ENCODE measurements at regions not wholly inside any gene's neighbourhood (a gene's known extent, or its start where the extent isn't known, plus 50 kb on each side); places are given as distances from the start of the nearest gene placed in this dataset.
"Not testable (repeated sequence)": the region's sequence is repeated elsewhere in the genome, so short reads cannot be mapped to it uniquely, and the experiment has no call there.

- no peak for FAIRE-seq
- no peak for DNase-seq (ENCODE audit: extremely low spot score, insufficient read length, low read depth)
Measured at GRCh38 chr5:164148292-164148691, 642.9 kb downstream of the MAT2B start.

GRCh38 chr5:164152539-164152938 lies 647.1 kb downstream of the MAT2B start:
- not testable (repeated sequence) for DNase-seq (ENCODE audit: extremely low spot score, insufficient read length, low read depth); FAIRE-seq

DNA sequence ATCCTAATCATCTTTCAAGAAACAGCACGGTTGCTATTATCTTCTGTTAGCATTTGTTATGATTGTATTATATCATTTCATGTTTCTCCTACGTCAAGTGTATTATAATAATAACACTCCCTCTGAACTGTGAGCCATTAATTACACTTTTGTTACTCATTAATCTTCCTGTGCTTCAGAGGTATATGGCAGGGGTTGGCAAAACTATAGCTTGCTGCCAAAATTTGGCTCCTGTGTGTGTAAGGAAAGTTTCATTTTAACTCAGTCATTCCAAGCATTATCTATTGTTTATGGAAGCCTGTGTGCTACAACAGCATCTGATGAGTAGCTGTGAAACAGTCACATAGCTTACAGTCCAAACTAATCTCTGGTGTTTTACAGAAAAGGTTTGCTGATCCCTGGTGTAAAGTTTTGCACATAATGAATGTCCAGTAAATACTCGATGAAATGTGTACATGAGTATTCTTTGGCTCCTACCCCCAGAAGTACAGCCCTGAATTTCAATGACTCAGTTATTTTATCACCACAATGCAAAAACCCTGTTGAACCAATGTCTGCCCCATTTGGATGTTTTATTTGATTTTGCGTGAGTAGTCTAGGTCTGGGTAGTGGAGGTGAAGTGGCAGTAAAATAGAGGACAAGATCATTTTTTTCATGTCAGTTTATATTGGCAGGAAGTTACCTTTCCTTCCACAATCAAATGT lies 648.2 kb downstream of the MAT2B start:
- FAIRE-seq (no peak), DNase-seq (ENCODE audit: extremely low spot score, insufficient read length, low read depth) (no peak)

- DNase-seq (ENCODE audit: extremely low spot score, insufficient read length, low read depth) (no peak), FAIRE-seq (no peak)
Measured at GRCh38 chr5:164170814-164171213, 665.4 kb downstream of the MAT2B start.

DNA sequence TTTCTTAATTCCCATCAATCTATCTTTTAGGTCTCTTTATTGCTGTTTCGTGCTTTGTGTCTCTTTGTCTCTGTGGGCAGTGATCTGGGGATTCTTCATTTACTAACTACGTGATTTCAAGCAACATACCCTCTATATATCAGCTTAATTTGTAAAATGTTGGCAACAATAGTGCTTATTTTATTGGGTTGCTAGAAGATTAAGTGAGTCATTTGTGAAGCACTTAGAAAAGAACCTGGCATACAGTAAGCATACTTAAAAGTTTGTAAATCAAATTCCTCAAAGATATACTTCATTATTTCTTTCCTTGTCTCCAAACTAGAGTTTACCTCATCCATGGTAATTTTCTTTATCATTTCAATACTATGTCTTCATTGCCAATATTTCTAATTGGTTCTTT lies 669.7 kb downstream of the MAT2B start:
- no peak for FAIRE-seq
- no peak for DNase-seq (ENCODE audit: extremely low spot score, insufficient read length, low read depth)

GRCh38 chr5:164179406-164179805 lies 674.0 kb downstream of the MAT2B start:
- no peak for DNase-seq (ENCODE audit: extremely low spot score, insufficient read length, low read depth)
- FAIRE-seq: no peak

DNA sequence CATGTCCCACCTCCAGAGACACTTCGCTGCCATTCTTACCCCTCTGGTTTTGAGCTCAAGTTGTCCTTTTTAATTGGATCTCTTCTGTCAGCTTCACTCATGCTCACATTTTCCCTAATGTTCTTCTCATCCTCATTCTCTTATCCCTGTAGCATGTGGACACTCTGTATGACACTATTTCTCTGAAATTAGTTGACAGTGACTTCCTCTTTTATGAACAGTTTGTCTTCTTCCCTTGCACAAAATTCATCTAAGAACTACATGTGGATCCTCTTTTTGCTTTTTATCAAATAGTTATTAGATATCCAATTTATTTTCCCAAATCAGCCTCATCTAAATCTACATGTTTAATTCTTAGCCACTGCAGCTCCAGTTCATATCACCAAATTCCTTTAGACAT lies 676.2 kb downstream of the MAT2B start:
- DNase-seq (ENCODE audit: extremely low spot score, insufficient read length, low read depth) (no peak), FAIRE-seq (no peak)

- DNase-seq (ENCODE audit: extremely low spot score, insufficient read length, low read depth) (no peak), FAIRE-seq (no peak)
Measured at GRCh38 chr5:164184158-164184557, 678.7 kb downstream of the MAT2B start.

- DNase-seq (ENCODE audit: extremely low spot score, insufficient read length, low read depth) (no peak), FAIRE-seq (no peak)
Measured at GRCh38 chr5:164185000-164185399, 679.6 kb downstream of the MAT2B start.

- FAIRE-seq (no peak), DNase-seq (ENCODE audit: extremely low spot score, insufficient read length, low read depth) (no peak)
Measured at GRCh38 chr5:164186550-164186949, 681.1 kb downstream of the MAT2B start.

- FAIRE-seq (no peak), DNase-seq (ENCODE audit: extremely low spot score, insufficient read length, low read depth) (no peak)
Measured at GRCh38 chr5:164187785-164188184, 682.4 kb downstream of the MAT2B start.

- FAIRE-seq (no peak), DNase-seq (ENCODE audit: extremely low spot score, insufficient read length, low read depth) (no peak)
Measured at GRCh38 chr5:164188733-164189148, 683.3 kb downstream of the MAT2B start.

GRCh38 chr5:164191240-164191639 lies 685.8 kb downstream of the MAT2B start:
- no peak for FAIRE-seq

DNA sequence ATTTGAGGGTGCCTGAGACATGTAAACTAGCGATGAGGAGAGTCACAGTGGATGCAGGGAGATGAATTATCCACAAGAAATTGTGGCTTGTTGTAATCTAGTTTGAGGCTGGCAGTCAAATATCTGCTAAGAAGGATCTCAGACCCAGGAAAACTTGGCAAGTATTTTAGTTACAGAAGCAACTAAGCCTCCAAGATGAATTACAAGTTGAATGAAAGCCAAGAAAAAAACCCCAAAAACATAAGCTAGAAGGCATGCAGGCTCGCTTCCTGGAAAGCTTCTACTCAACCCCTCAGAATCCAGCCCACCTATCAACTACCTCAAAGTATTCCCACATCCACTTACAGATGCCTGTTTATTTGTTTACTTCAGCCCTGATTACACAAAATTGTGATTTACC lies 696.9 kb downstream of the MAT2B start:
- FAIRE-seq: no peak
- DNase-seq (ENCODE audit: extremely low spot score, insufficient read length, low read depth): no peak

More at GRCh38 chr5:164191240-164191639, 685.8 kb downstream of the MAT2B start:
- DNase-seq (ENCODE audit: extremely low spot score, insufficient read length, low read depth): no peak

DNA sequence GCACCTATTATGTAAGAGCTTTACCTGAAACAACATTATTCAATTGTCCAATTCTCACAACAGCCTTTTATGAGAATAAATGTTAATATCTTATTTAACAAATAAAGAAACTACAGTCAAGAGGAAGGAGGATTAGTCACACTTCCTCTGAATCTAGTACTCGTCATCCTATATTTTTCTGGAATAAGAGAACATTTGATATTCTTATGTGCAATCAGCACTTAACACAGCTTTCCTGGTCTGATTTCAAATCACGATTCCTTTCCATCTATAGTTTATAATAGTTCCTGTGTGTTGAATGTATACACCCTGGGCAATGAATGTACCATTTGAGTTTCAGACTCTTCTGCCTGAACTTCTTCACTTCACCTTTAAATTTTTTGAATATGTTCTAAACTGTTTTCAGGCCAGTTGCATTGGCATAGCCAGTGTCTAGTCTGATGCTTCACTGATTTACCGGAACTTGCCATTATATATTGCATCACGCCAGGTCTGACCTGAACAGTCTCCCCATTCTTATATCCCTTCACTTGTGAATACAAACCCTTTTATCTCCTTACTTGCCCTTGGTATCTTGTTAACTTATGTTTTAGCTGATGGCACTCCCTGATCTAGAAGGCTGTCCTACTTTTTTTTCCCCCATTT lies 698.3 kb downstream of the MAT2B start:
- FAIRE-seq (no peak), DNase-seq (ENCODE audit: extremely low spot score, insufficient read length, low read depth) (no peak)

DNA sequence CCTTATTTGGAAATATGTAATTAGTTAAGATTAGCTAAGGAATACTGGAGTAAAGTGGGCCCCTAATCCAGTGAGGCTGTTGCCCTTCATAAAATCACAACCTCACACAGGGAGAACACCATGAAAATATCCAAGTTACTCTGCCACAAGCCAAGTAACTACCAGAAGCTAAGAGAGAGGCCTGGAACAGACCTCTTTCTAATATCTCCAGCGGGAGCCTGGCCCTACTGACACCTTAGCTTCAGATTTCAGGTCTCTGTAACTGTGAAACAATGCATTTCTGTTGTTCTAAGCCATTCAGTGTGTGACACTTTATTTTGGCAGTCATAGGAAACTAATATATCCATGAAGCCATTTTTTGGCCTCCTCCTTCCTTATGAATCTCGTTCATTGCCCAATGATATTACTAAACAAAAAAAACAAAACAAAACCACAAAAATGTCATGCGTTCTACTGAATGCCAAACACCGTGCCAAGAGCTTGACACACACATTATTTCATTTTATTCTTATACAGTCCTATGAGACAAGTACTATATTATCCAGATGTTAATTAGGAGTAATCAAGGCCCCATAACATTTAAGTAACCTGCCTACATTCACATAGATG lies 699.0 kb downstream of the MAT2B start:
- DNase-seq (ENCODE audit: extremely low spot score, insufficient read length, low read depth) (no peak), FAIRE-seq (no peak)

DNA sequence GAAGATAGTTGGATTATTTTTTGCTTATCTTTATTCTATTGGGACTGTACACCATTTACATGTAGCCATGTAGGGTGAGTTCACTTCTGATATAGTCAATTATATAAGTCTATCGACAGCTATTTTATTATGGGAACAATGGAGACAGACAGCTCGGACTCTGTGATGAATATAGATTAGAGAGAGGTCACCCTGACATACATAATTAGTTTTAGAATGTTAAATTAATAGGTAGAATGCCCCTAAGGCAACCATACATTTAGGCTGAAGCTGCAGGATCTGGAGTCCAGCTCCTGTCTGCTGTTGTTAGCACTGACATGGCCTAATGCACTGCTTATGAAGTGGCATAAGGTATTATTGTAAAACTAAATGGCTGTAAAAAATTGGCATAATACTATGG lies 700.8 kb downstream of the MAT2B start:
- no peak for DNase-seq (ENCODE audit: extremely low spot score, insufficient read length, low read depth)
- no peak for FAIRE-seq

DNA sequence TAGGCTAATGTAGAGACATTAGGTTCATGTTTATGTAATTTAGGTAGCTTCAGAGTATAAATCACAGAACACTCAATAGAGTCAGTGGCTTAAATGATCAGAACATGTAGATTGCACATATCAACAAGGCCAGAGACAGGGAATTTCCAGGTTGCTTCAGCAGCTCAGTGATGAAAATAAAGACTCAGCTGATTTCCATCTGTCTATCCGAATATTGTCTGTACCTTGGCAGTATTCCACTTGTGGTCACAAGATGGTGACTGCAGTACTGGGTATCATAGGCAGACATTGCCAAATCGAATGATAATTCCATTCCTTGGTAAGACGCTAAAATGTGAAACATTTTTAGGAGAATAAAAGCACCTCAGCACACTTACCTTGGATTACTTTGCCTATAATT lies 702.2 kb downstream of the MAT2B start:
- FAIRE-seq (no peak), DNase-seq (ENCODE audit: extremely low spot score, insufficient read length, low read depth) (no peak)

- FAIRE-seq: no peak
- no peak for DNase-seq (ENCODE audit: extremely low spot score, insufficient read length, low read depth)
Measured at GRCh38 chr5:164210491-164210890, 705.1 kb downstream of the MAT2B start.

DNA sequence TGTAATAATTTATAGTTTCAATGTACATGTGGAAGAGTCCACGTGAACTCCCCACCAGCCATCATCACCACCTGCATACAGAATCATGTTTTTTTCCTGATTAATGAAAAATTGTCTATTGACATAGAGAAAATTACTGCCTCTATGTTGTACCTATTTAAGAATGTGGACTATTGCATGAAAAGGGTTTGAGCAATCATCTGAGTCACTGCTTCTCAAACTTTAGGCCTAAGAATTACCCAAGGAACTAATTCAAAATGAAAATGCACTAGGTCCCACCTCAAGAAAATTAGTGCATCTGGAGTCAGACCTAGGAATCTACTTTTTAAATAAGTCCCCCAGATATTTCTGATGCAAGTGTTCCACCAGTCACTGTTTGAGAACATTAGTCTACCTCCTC lies 709.3 kb downstream of the MAT2B start:
- DNase-seq (ENCODE audit: extremely low spot score, insufficient read length, low read depth) (no peak), FAIRE-seq (no peak)

- no peak for FAIRE-seq
- no peak for DNase-seq (ENCODE audit: extremely low spot score, insufficient read length, low read depth)
Measured at GRCh38 chr5:164217464-164217863, 712.0 kb downstream of the MAT2B start.

Measured in GM18507 (cell line).